ENCODE measurements at regions not wholly inside any gene's neighbourhood (a gene's known extent, or its start where the extent isn't known, plus 50 kb on each side); places are given as distances from the start of the nearest gene placed in this dataset.
A peak's percentile ranks its signal among the peaks of the same experiment; 100 is the strongest.

- TF ChIP-seq CSRNP2 (CRISPR knock-in tag; conservative IDR thresholded peaks at IDR 0.05; ENCODE audit: low read depth) = no peak
- TF ChIP-seq JUN (CRISPR knock-in tag; IDR thresholded peaks at IDR 0.05) = no peak
- no peak for TF ChIP-seq IKZF1 (IDR thresholded peaks at IDR 0.05)
- TF ChIP-seq ZFP36L2 (CRISPR knock-in tag; IDR thresholded peaks at IDR 0.05) = no peak
- TF ChIP-seq AHDC1 (CRISPR knock-in tag; IDR thresholded peaks at IDR 0.05; ENCODE audit: borderline replicate concordance) = 0 out of 2 replicates have a peak, but pooled peaks have one; percentile 32
- TF ChIP-seq CENPT (CRISPR knock-in tag; IDR thresholded peaks at IDR 0.05; ENCODE audit: low read depth) = no peak
- TF ChIP-seq NFKBIZ (CRISPR knock-in tag; IDR thresholded peaks at IDR 0.05) = no peak; the same call in 1 of the 2 replicates
- TF ChIP-seq ZXDC (CRISPR knock-in tag; IDR thresholded peaks at IDR 0.05) = no peak
- no peak for TF ChIP-seq ZNF660 (CRISPR knock-in tag; IDR thresholded peaks at IDR 0.05; ENCODE audit: borderline replicate concordance, low read depth)
- TF ChIP-seq IRX3 (CRISPR knock-in tag; IDR thresholded peaks at IDR 0.05; ENCODE audit: borderline replicate concordance, low read depth) = no peak
- no peak for TF ChIP-seq CC2D1A (CRISPR knock-in tag; IDR thresholded peaks at IDR 0.05)
- peak; percentile 40 for TF ChIP-seq ASH2L (IDR thresholded peaks at IDR 0.05; ENCODE audit: insufficient read length, low read depth, low read length)
- TF ChIP-seq ZNF101 (CRISPR knock-in tag; IDR thresholded peaks at IDR 0.05; ENCODE audit: borderline replicate concordance, low read depth) = no peak
- no peak for TF ChIP-seq HNRNPL (IDR thresholded peaks at IDR 0.05; ENCODE audit: low read depth, low read length)
- TF ChIP-seq HNF4A (CRISPR knock-in tag; IDR thresholded peaks at IDR 0.05) = peak; percentile 54
- peak; percentile 74 for TF ChIP-seq BCL6 (CRISPR knock-in tag; IDR thresholded peaks at IDR 0.05)
- 0 out of 2 replicates have a peak, but pooled peaks have one; percentile 7 for TF ChIP-seq YEATS2 (CRISPR knock-in tag; IDR thresholded peaks at IDR 0.05; ENCODE audit: borderline replicate concordance)
Measured at GRCh38 chr6:87785229-87785862, 83.3 kb upstream of the AKIRIN2 start (continued).
